Astrocyte of the spinal cord (primary cell): ENCODE measurements at regions not wholly inside any gene's neighbourhood (a gene's known extent, or its start where the extent isn't known, plus 50 kb on each side); places are given as distances from the start of the nearest gene placed in this dataset.
"Not testable (repeated sequence)": the region's sequence is repeated elsewhere in the genome, so short reads cannot be mapped to it uniquely, and the experiment has no call there.

Source experiments
- DNase-seq: peaks from one replicate; pipeline ENCODE4 v3.0.0; 2011; ENCODE audit warnings: low read depth, low spot score
- H3K4me3 ChIP-seq: 2 replicates; pipeline ENCODE4 v1.5.1; 2011; ENCODE audit warnings: low read depth, mild to moderate bottlenecking, low read length, moderate library complexity
- in situ Hi-C: cut with HindIII; loops from 2 replicates; pipeline ENCODE4 v1.10.0; 2017; ENCODE audit warnings: low sequenced_read_pairs
- TF ChIP-seq, protein P1 (sequence below): IDR thresholded peaks from 2 replicates; pipeline ENCODE4 v1.5.1; 2012; ENCODE audit warnings: low read depth, mild to moderate bottlenecking, low read length, inconsistent platforms

DNA sequence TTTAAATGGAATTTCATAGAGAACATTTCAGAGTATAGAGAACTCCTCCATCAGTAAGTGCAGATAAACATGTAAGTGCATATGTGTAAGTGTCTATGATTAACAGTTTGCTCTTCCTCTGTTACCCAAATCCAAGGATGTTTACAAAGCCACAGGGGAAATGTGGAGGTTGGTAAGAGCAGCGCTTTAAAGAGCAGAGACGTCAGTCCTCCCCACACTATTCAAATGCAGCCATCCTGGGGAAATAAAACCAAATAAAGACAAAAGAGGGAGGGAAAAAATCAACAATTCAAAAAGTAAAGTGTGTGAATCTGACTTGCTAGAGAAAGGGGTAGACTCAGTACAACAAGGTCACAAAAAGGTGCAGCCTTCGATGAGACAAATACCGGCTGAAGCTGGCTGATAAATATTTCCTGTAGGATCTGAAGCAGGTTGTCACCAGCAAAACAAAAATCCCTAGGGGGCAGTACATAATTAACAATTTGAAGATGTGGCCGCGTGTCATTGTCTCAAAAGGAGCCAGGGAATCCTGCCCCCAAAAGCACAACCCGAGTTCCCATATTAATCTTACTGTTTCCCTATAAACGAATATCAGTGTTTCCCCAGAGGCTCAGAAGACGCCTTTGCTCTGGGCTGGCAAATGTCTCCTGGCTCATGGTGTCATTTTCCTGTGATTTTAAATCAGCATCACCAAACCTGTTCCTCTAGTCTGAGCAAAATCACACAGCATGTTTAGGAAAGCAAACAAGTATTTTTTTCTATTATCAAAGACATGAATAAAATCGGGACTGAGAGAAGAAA, 216.5 kb downstream of the CDCA7 start:
- peak; percentile 55 for DNase-seq
- in situ Hi-C loops = no loop called here
- H3K4me3 ChIP-seq = no peak overlapping the region
- TF ChIP-seq, protein P1, sequence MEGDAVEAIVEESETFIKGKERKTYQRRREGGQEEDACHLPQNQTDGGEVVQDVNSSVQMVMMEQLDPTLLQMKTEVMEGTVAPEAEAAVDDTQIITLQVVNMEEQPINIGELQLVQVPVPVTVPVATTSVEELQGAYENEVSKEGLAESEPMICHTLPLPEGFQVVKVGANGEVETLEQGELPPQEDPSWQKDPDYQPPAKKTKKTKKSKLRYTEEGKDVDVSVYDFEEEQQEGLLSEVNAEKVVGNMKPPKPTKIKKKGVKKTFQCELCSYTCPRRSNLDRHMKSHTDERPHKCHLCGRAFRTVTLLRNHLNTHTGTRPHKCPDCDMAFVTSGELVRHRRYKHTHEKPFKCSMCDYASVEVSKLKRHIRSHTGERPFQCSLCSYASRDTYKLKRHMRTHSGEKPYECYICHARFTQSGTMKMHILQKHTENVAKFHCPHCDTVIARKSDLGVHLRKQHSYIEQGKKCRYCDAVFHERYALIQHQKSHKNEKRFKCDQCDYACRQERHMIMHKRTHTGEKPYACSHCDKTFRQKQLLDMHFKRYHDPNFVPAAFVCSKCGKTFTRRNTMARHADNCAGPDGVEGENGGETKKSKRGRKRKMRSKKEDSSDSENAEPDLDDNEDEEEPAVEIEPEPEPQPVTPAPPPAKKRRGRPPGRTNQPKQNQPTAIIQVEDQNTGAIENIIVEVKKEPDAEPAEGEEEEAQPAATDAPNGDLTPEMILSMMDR = peak; percentile 42

DNA sequence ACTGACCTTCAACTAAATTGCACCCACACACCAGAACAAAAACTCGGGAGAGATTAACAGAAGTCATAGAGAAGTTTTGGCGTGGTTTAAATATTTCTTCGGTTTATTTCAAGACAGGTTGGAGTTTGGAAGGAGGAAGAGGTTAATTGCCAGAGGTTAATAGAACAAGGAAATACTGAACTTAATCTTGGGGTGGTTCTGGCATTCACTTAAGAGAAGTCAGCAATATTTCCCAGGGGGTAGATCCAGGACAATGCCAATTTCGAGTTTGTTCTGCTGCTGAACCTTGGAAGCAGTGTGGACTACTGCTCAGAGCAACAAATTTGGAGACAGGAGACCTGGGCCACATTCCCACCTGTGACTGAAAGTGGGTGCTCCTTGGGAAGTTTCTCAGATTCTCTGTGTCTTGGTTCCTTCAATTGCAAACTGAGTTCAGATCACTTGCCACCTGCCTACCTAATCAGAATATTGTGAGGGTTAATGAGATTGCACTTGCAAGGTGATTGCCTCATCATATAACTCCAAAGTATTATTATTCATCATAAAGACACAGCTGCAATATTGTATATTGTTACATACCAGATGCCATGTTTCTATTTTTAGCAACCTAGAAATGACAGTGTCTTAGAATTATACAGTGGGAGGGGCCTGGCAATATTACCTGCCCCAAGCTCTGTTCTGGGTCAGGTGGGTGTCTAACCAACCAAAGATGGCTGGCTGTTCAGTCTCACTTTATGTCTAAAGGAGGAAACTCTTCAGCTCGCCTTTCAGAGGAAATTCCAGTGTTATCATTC, 217.4 kb downstream of the CDCA7 start:
- TF ChIP-seq, protein P1 = no peak
- in situ Hi-C loops = no loop called here
- no peak for DNase-seq

DNA sequence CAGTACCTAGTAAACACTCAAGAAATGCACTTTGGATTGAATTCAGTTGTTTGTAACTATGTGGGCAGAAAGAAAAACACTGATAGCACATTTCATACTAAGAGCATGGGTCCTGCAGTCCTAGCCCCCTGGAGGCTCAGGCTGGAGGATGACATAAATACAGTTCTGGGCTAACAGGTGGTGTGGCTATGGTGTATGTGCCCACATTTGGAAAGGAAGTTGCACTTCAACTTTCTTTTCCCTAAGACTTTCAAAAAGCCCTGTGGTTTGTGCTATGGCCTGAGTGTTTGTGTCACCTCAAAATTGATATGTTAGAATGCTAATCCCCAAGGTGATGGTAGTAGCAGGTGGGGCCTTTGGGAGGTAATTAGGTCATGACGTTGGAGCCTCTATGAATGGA, 218.2 kb downstream of the CDCA7 start:
- no peak overlapping the region for H3K4me3 ChIP-seq
- DNase-seq = no peak
- in situ Hi-C loops = no loop called here
- TF ChIP-seq, protein P1 = no peak

More for the DNA sequence above, 217.4 kb downstream of the CDCA7 start:
- no peak overlapping the region for H3K4me3 ChIP-seq

DNA sequence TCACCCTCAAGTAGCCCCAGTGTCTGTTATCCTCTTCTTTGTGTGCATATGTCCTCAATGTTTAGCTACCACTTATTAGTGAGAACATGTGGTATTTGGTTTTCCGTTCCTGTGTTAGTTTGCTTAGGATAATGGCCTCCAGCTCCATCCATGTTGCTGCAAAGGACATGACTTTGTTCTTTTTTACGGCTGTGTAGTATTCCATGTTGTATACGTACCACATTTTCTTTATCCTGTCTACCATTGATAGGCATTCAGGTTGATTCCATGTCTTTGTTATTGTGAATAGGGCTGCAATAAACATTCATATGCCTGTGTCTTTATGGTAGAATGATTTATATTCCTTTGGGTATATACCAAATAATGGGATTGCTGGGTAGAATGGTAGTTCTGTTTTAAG, 219.1 kb downstream of the CDCA7 start:
- DNase-seq, in situ Hi-C loops, H3K4me3 ChIP-seq: not testable (repeated sequence)

DNA sequence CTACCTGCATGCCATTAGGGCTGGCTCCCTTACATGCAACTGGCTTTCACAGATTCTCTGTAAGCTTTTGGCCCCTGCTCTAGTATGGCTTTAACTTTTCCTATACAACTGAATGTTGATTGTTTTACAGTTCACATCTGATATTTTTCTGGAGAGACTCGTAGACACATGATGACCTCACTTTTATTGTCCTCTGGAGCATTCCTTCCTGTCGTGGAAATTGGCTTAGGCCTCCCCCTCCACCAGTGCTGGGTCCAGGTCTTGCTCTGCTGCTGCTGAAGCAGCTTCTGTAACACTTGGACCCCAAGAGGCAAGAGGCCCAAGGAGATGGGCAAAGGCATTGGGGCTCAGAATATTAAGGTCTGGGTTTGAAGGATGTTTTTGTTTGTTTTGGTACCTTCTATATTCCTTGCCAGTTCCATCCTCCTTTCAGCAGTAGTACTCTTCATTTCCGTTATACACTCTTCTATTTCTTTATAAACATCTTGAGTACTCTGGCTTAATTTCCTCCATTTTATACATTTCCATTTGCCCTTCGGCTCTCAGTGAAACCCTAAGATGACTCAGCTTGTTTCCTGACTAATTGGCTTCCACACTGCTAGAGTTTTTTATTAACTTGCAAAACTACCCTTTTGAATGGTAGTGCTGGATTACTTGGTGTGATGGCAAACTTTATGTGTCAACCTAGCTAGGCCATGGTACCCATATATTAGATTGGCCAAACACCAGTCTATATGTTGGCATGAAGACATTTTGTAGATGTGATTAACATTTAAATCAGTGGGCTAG, 219.8 kb downstream of the CDCA7 start:
- TF ChIP-seq, protein P1 = no peak
- peak; percentile 34 for DNase-seq
- in situ Hi-C loops = no loop called here
- H3K4me3 ChIP-seq = no peak overlapping the region

DNA sequence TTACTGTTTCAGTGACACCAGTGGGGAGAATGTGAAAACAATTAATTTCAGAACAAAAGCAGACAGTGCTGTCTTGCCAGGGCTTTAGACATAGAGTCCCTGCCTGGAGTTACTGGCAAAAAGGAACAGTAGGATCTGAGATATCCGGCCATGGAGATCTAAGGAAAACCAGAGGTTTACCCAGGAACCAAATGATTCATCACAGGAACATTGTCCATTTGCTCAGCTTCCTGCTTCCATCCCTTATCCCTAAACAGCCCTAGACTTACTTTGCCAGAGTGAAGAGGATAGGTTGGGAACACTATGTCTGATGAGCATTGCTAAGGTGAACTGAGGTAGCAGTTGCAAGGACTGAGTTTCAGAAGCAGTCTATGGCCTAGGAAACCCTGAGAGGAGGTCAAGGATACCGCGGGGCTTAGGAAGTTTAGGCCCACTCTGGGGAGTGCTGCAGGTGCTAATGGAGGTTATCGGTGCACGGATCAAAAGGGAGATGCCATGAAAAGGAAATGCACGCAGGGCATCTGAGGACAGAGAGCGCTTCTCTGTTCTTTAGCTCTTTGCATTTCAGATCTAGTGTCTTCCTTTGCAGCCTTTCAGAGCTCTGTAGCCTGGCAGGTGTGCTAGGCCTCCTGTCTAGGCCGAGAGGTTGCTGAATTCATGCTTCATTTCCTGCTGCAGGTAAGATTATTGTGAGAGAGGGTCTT, 223.9 kb downstream of the CDCA7 start:
- in situ Hi-C loops = no loop called here
- DNase-seq = no peak
- H3K4me3 ChIP-seq = no peak overlapping the region
- TF ChIP-seq, protein P1 = no peak
